ENCODE measurements at regions not wholly inside any gene's neighbourhood (a gene's known extent, or its start where the extent isn't known, plus 50 kb on each side); places are given as distances from the start of the nearest gene placed in this dataset.

DNA sequence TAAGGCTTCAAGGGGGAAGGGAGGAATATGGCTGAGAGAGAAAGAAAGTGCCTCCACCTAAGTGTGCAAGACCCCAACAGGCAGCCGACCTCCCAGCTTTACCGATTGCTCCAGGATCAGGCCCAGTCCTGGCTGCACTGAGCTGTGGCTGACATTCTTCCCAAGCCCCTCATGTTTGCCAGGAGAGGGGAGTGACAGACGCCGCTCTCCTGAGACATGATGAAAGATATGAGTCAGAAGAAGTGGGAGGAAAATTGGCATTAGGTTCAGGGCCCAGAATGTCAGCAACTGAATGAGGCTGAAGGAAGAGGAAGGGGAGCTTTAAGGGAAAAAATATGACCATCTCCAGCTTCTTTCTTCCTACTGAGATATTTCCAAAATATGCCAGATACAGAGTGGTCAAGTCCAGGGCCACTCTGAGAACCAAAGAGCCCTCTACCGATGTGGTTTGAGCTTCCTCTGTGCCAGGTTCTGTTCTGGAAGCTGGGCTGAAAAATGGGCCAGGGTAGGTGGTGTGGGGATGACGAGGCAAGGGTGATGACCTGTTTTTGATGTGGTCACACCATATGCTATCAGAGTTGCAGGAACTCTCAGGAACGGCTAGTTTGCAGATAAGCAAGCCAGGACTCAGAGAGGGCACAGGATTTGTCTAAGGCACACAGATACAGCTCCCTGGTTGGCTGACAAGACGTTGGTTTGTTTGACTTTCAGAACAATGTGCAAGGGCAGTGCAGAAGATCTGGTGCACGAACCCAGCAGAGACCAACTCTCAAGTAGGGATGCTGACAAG lies 176.7 kb downstream of the SOX9 start:
- no peaks in the 10 kb centered on the region for H3K9me3 ChIP-seq (replicated peaks; ENCODE audit: insufficient read depth, low read length)
- TF ChIP-seq EZH2 (optimal IDR thresholded peaks at IDR 0.05; ENCODE audit: low read depth, low read length) (no peak), CTCF (IDR thresholded peaks at IDR 0.05; ENCODE audit: low read length) (no peak), EZH2phosphoT487 (IDR thresholded peaks at IDR 0.05; ENCODE audit: low read length) (no peak)
- no peaks in the 10 kb centered on the region for H3F3A ChIP-seq (ENCODE audit: insufficient read depth, low read length)
- H2AFZ ChIP-seq (ENCODE audit: low read length), result no peak overlapping the region
- H3K36me3 ChIP-seq (replicated peaks; ENCODE audit: insufficient read depth, low read length), result no peaks in the 10 kb centered on the region
- DNase-seq, result no peak
- no peak overlapping the region for H3K27ac ChIP-seq (ENCODE audit: low read length)
- H4K20me1 ChIP-seq (ENCODE audit: insufficient read depth, low read length), result no peaks in the 10 kb centered on the region
- no peak overlapping the region for H3K4me2 ChIP-seq (ENCODE audit: low read depth, low read length)
- no peaks in the 10 kb centered on the region for H3K79me2 ChIP-seq (ENCODE audit: low read length)
- no peak overlapping the region for H3K9ac ChIP-seq (ENCODE audit: low read length)
- H3K4me1 ChIP-seq (ENCODE audit: low read length), result no peaks in the 10 kb centered on the region
- H3K27me3 ChIP-seq (replicated peaks; ENCODE audit: insufficient read depth, low read length), result no peaks in the 10 kb centered on the region
- H3K4me3 ChIP-seq (ENCODE audit: low read length), result no peak overlapping the region
- H3K9me2 ChIP-seq (replicated peaks; ENCODE audit: insufficient read depth, low read length), result no peaks in the 10 kb centered on the region

- no peak for DNase-seq
- H3K4me1 ChIP-seq (ENCODE audit: low read length), result no peaks in the 10 kb centered on the region
- H3K79me2 ChIP-seq (ENCODE audit: low read length), result no peaks in the 10 kb centered on the region
- H4K20me1 ChIP-seq (ENCODE audit: insufficient read depth, low read length), result no peaks in the 10 kb centered on the region
- TF ChIP-seq EZH2 (optimal IDR thresholded peaks at IDR 0.05; ENCODE audit: low read depth, low read length), result no peak
- TF ChIP-seq CTCF (IDR thresholded peaks at IDR 0.05; ENCODE audit: low read length), result no peak
- no peaks in the 10 kb centered on the region for H3K9me2 ChIP-seq (replicated peaks; ENCODE audit: insufficient read depth, low read length)
- no peak overlapping the region for H2AFZ ChIP-seq (ENCODE audit: low read length)
- H3F3A ChIP-seq (ENCODE audit: insufficient read depth, low read length), result no peaks in the 10 kb centered on the region
- H3K36me3 ChIP-seq (replicated peaks; ENCODE audit: insufficient read depth, low read length), result no peaks in the 10 kb centered on the region
- H3K4me2 ChIP-seq (ENCODE audit: low read depth, low read length), result no peak overlapping the region
- H3K27me3 ChIP-seq (replicated peaks; ENCODE audit: insufficient read depth, low read length), result no peaks in the 10 kb centered on the region
- no peak overlapping the region for H3K27ac ChIP-seq (ENCODE audit: low read length)
- no peak overlapping the region for H3K9ac ChIP-seq (ENCODE audit: low read length)
- no peaks in the 10 kb centered on the region for H3K9me3 ChIP-seq (replicated peaks; ENCODE audit: insufficient read depth, low read length)
- H3K4me3 ChIP-seq (ENCODE audit: low read length), result no peak overlapping the region
These were observed 178.3 kb downstream of the SOX9 start for GRCh38 chr17:72299100-72299499.

DNA sequence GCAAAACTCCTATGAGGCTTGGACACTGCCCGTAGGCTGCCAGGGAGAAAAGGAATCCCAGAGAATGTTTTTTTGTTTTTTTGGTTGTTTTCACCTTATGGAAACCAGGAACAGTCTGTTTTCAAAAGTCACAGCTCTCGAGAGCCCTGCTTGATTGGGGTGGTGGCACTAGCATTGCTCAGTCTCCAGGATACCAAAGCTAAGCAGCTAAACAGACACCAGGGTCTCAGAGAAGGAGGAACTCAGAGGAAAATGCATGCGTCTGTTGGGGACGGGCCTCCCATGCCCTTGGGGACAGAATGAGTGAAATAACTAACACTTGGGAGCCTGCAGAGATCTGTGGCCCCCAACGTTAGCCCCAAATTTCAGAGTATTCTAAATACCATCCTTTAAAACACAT lies 178.8 kb downstream of the SOX9 start:
- no peaks in the 10 kb centered on the region for H4K20me1 ChIP-seq (ENCODE audit: insufficient read depth, low read length)
- no peak overlapping the region for H2AFZ ChIP-seq (ENCODE audit: low read length)
- H3K36me3 ChIP-seq (replicated peaks; ENCODE audit: insufficient read depth, low read length), result no peaks in the 10 kb centered on the region
- H3K79me2 ChIP-seq (ENCODE audit: low read length), result no peaks in the 10 kb centered on the region
- no peaks in the 10 kb centered on the region for H3K4me1 ChIP-seq (ENCODE audit: low read length)
- TF ChIP-seq CTCF (IDR thresholded peaks at IDR 0.05; ENCODE audit: low read length), result no peak
- no peak for TF ChIP-seq EZH2 (optimal IDR thresholded peaks at IDR 0.05; ENCODE audit: low read depth, low read length)
- TF ChIP-seq EZH2phosphoT487 (IDR thresholded peaks at IDR 0.05; ENCODE audit: low read length), result no peak
- DNase-seq, result no peak
- H3K9me3 ChIP-seq (replicated peaks; ENCODE audit: insufficient read depth, low read length), result no peaks in the 10 kb centered on the region
- H3K27ac ChIP-seq (ENCODE audit: low read length), result no peak overlapping the region
- no peak overlapping the region for H3K9ac ChIP-seq (ENCODE audit: low read length)
- H3K27me3 ChIP-seq (replicated peaks; ENCODE audit: insufficient read depth, low read length), result no peaks in the 10 kb centered on the region
- H3F3A ChIP-seq (ENCODE audit: insufficient read depth, low read length), result no peaks in the 10 kb centered on the region
- no peak overlapping the region for H3K4me2 ChIP-seq (ENCODE audit: low read depth, low read length)
- H3K4me3 ChIP-seq (ENCODE audit: low read length), result no peak overlapping the region
- H3K9me2 ChIP-seq (replicated peaks; ENCODE audit: insufficient read depth, low read length), result no peaks in the 10 kb centered on the region
